Stomach (tissue), 8 donors: ENCODE measurements at regions not wholly inside any gene's neighbourhood (a gene's known extent, or its start where the extent isn't known, plus 50 kb on each side); places are given as distances from the start of the nearest gene placed in this dataset.

ENCODE experiments used
- DNase-seq, 2 donors: peaks; one replicate each; pipeline versions ENCODE4 v3.0.0 to v3.0.0-alpha.2; 2013 to 2019
- H3K27ac ChIP-seq, 5 donors: fragments of 200-600 bp in 4 of 5; sonication (generic) in 4 of 5; one replicate each; pipeline ENCODE4 v1.5.1; 2013 to 2019; ENCODE audit warnings: mild to moderate bottlenecking in 1 of 5, moderate library complexity in 1 of 5
- H3K27me3 ChIP-seq, 3 donors: fragments of 200-600 bp; sonication (generic); one replicate each; pipeline ENCODE4 v1.5.1; 2017 to 2019; ENCODE audit warnings: mixed run types in 1 of 3
- H3K36me3 ChIP-seq, 4 donors: fragments of 200-600 bp; sonication (generic); 1 replicate in 3 of 4; 2 replicates in 1 of 4; pipeline ENCODE4 v1.5.1; 2016 to 2019
- H3K4me1 ChIP-seq, 4 donors: fragments of 200-600 bp; sonication (generic); one replicate each; pipeline ENCODE4 v1.5.1; 2016 to 2019
- H3K4me3 ChIP-seq, 4 donors: fragments of 200-600 bp; sonication (generic) in 3 of 4; one replicate each; pipeline ENCODE4 v1.5.1; 2016 to 2019; ENCODE audit warnings: mild to moderate bottlenecking in 1 of 4
- H3K9me3 ChIP-seq, 4 donors: fragments of 200-600 bp; sonication (generic); one replicate each; pipeline ENCODE4 v1.5.1; 2016 to 2019
- CTCF ChIP-seq, 7 experiments: fragments of 450-650 bp in 4 of 7; fragments of 200-600 bp in 3 of 7; sonication (generic) in 3 of 7; IDR thresholded peaks; one replicate each; pipeline ENCODE4 v1.5.1; 2016 to 2019; ENCODE audit warnings: antibody characterized with exemption in 7 of 7, control low read depth in 2 of 7, mild to moderate bottlenecking in 1 of 7
- EP300 ChIP-seq: sonication (generic); formaldehyde crosslinking; IDR thresholded peaks from one replicate; pipeline ENCODE4 v1.6.1; 2017; ENCODE audit warnings: antibody characterized with exemption
- POLR2A ChIP-seq, 4 donors: fragments of 450-650 bp; IDR thresholded peaks; one replicate each; pipeline ENCODE4 v1.6.1; 2016; ENCODE audit warnings: antibody characterized with exemption in 4 of 4, control low read depth in 2 of 4, mild to moderate bottlenecking in 1 of 4, moderate library complexity in 1 of 4
- POLR2AphosphoS5 ChIP-seq, 3 donors: sonication (generic); formaldehyde crosslinking; IDR thresholded peaks; one replicate each; pipeline ENCODE4 v1.6.1; 2016; ENCODE audit warnings: antibody characterized with exemption in 3 of 3
- WGBS, 5 donors: extraction: QIAGEN DNeasy Blood & Tissue Kit in 3 of 5; methylation state at CpG; one replicate each; pipeline versions ENCODE4 v1.1.5 to v1.1.7; 2013 to 2018; 5-methylcytosine and 5-hydroxymethylcytosine counted together
- intact Hi-C: fragments of 100-400 bp; cut with DNase I; formaldehyde crosslinking; loops from one replicate; pipeline ENCODE4 v1.15.1; 2023; ENCODE audit warnings: low total_unique reads
- donor health status: healthy with polysubstance abuse.
- donor health status: Bipolar disorder and iron deficiency.
- donor health status: healthy.

- intact Hi-C loops, result no loop called here
- Histone ChIP-seq H3K4me3 (no peak overlapping the region), H3K27ac (no peak overlapping the region), H3K4me1 (no peaks in the 10 kb centered on the region), H3K9me3 (no peaks in the 10 kb centered on the region), H3K27me3 (no peaks in the 10 kb centered on the region), H3K36me3 (no peaks in the 10 kb centered on the region)
- TF ChIP-seq EP300 (no peak), CTCF (IDR thresholded peaks at IDR 0.05) (no peak), POLR2A (IDR thresholded peaks at IDR 0.05) (no peak), POLR2AphosphoS5 (IDR thresholded peaks at IDR 0.05) (no peak)
- 82 to 88% (median 85%) methylated on average over 1 of the region's 1 CpG for WGBS, 5 donors
- DNase-seq, result no peak
These were observed 539.5 kb downstream of the NYAP2 start for GRCh38 chr2:225938991-225939390.

- H3K27me3 ChIP-seq, result no peaks in the 10 kb centered on the region
- no peak overlapping the region for H3K27ac ChIP-seq
- TF ChIP-seq EP300, result no peak
- TF ChIP-seq POLR2AphosphoS5 (IDR thresholded peaks at IDR 0.05), result no peak
- TF ChIP-seq CTCF (IDR thresholded peaks at IDR 0.05), result no peak
- TF ChIP-seq POLR2A (IDR thresholded peaks at IDR 0.05), result no peak
- no peaks in the 10 kb centered on the region for H3K36me3 ChIP-seq
- intact Hi-C loops, result no loop called here
- H3K4me1 ChIP-seq, result no peaks in the 10 kb centered on the region
- no peaks in the 10 kb centered on the region for H3K9me3 ChIP-seq
- H3K4me3 ChIP-seq, result no peak overlapping the region
- 89 to 100% (median 98%) methylated on average over 1 of the region's 1 CpG for WGBS, 5 donors
- DNase-seq, result peak in 1 of 2 donors; percentile 15
These were observed 538.2 kb downstream of the NYAP2 start for GRCh38 chr2:225937625-225938187.

GRCh38 chr2:225932811-225933413, 533.4 kb downstream of the NYAP2 start:
- Histone ChIP-seq H3K4me3 (no peak overlapping the region), H3K27me3 (no peaks in the 10 kb centered on the region), H3K9me3 (no peaks in the 10 kb centered on the region), H3K4me1 (no peaks in the 10 kb centered on the region), H3K27ac (no peak overlapping the region), H3K36me3 (no peaks in the 10 kb centered on the region)
- DNase-seq, result peak in 1 of 2 donors; percentile 7
- TF ChIP-seq CTCF (IDR thresholded peaks at IDR 0.05) (no peak), POLR2AphosphoS5 (IDR thresholded peaks at IDR 0.05) (no peak), POLR2A (IDR thresholded peaks at IDR 0.05) (no peak), EP300 (no peak)
- WGBS, 5 donors, result 55 to 70% (median 62%) methylated on average over 1 of the region's 1 CpG
- intact Hi-C loops, result no loop called here

GRCh38 chr2:225930687-225931086, 531.2 kb downstream of the NYAP2 start:
- Histone ChIP-seq H3K27ac (no peak overlapping the region), H3K4me3 (no peak overlapping the region), H3K27me3 (no peaks in the 10 kb centered on the region), H3K9me3 (no peaks in the 10 kb centered on the region), H3K4me1 (no peaks in the 10 kb centered on the region), H3K36me3 (no peaks in the 10 kb centered on the region)
- TF ChIP-seq POLR2AphosphoS5 (IDR thresholded peaks at IDR 0.05), result no peak
- TF ChIP-seq POLR2A (IDR thresholded peaks at IDR 0.05), result no peak
- no peak for TF ChIP-seq CTCF (IDR thresholded peaks at IDR 0.05)
- TF ChIP-seq EP300, result no peak
- WGBS, 5 donors, result 42 to 60% (median 50%) methylated on average over 2 of the region's 2 CpGs
- no peak for DNase-seq
- intact Hi-C loops, result no loop called here
